Neural cell (in vitro differentiated cells): ENCODE measurements at regions not wholly inside any gene's neighbourhood (a gene's known extent, or its start where the extent isn't known, plus 50 kb on each side); places are given as distances from the start of the nearest gene placed in this dataset.

ENCODE experiments used
- H2AFZ ChIP-seq: fragments of 200-600, 300-800 bp; sonication (generic), shearing (Covaris generic); 2 replicates; pipeline ENCODE4 v1.6.0; 2014; ENCODE audit warnings: low read depth, mild to moderate bottlenecking, antibody characterized with exemption, low read length, moderate library complexity
- H3F3A ChIP-seq: fragments of 200-600 bp; shearing (Covaris generic); 2 replicates; pipeline ENCODE4 v1.6.1; 2016; ENCODE audit warnings: mild to moderate bottlenecking, moderate library complexity, mixed read lengths, antibody characterized with exemption, low read length; ENCODE audit not compliant: insufficient read depth, poor library complexity, severe bottlenecking
- H3K27ac ChIP-seq: fragments of 200-600, 300-800 bp; sonication (generic), shearing (Covaris generic); 2 replicates; pipeline ENCODE4 v1.5.1; 2014; ENCODE audit warnings: mild to moderate bottlenecking, low read length, moderate library complexity
- H3K27me3 ChIP-seq: fragments of 300-800, 200-600 bp; sonication (generic), shearing (Covaris generic); 2 replicates; pipeline ENCODE4 v1.6.0; 2014; ENCODE audit warnings: mild to moderate bottlenecking, low read depth, low read length, moderate library complexity; ENCODE audit not compliant: insufficient read depth
- H3K36me3 ChIP-seq: fragments of 300-800, 200-600 bp; sonication (generic), shearing (Covaris generic); 2 replicates; pipeline ENCODE4 v1.5.1; 2014; ENCODE audit warnings: mild to moderate bottlenecking, antibody characterized with exemption, low read length, moderate library complexity; ENCODE audit not compliant: insufficient read depth
- H3K4me2 ChIP-seq: fragments of 300-800, 200-600 bp; sonication (generic), shearing (Covaris generic); 2 replicates; pipeline ENCODE4 v1.6.0; 2014; ENCODE audit warnings: mild to moderate bottlenecking, low read length
- H3K4me3 ChIP-seq: fragments of 300-800, 200-600 bp; sonication (generic), shearing (Covaris generic); 2 replicates; pipeline ENCODE4 v1.5.1; 2014; ENCODE audit warnings: mild to moderate bottlenecking, low read length, moderate library complexity
- H3K79me2 ChIP-seq: fragments of 200-600 bp; shearing (Covaris generic); replicated peaks from 2 replicates; pipeline ENCODE4 v1.6.0; 2014; ENCODE audit warnings: mild to moderate bottlenecking, low read length, moderate library complexity; ENCODE audit not compliant: insufficient read depth
- H3K9ac ChIP-seq: fragments of 300-800, 200-600 bp; sonication (generic), shearing (Covaris generic); 2 replicates; pipeline ENCODE4 v1.6.1; 2016; ENCODE audit warnings: mild to moderate bottlenecking, low read length, mixed read lengths
- H3K9me2 ChIP-seq: fragments of 200-600 bp; shearing (Covaris generic); 2 replicates; pipeline ENCODE4 v1.6.1; 2016; ENCODE audit warnings: mild to moderate bottlenecking, low read length, mixed read lengths; ENCODE audit not compliant: insufficient read depth
- H3K9me3 ChIP-seq: fragments of 200-600, 300-800 bp; sonication (generic), shearing (Covaris generic); 2 replicates; pipeline ENCODE4 v1.6.1; 2016; ENCODE audit warnings: mild to moderate bottlenecking, mixed run types, low read length, moderate library complexity, mixed read lengths
- H4K20me1 ChIP-seq: fragments of 200-600 bp; shearing (Covaris generic); 2 replicates; pipeline ENCODE4 v1.6.1; 2016; ENCODE audit warnings: mild to moderate bottlenecking, mixed run types; ENCODE audit not compliant: insufficient read depth
- CTCF ChIP-seq: fragments of 450-650 bp; IDR thresholded peaks from 2 replicates; pipeline ENCODE4 v1.5.1; 2014; ENCODE audit warnings: antibody characterized with exemption, mild to moderate bottlenecking, moderate library complexity; ENCODE audit not compliant: poor library complexity, severe bottlenecking
- EP300 ChIP-seq: fragments of 450-650 bp; conservative IDR thresholded peaks from 2 replicates; pipeline ENCODE4 v1.6.1; 2014; ENCODE audit warnings: antibody characterized with exemption, mild to moderate bottlenecking, moderate library complexity; ENCODE audit not compliant: poor library complexity, severe bottlenecking
- EZH2 ChIP-seq: fragments of 200-600, 300-800 bp; shearing (Covaris generic), sonication (generic); IDR thresholded peaks from 2 replicates; pipeline ENCODE4 v1.6.1; 2014; ENCODE audit warnings: antibody characterized with exemption, low read length, borderline replicate concordance, mild to moderate bottlenecking; ENCODE audit not compliant: insufficient read depth, poor library complexity, severe bottlenecking
- MXI1 ChIP-seq: fragments of 450-650 bp; conservative IDR thresholded peaks from 2 replicates; pipeline ENCODE4 v1.6.1; 2014; ENCODE audit warnings: antibody characterized with exemption, mild to moderate bottlenecking; ENCODE audit not compliant: poor library complexity, severe bottlenecking
- POLR2AphosphoS5 ChIP-seq: IDR thresholded peaks from 2 replicates; pipeline ENCODE4 v1.6.1; 2012
- RAD21 ChIP-seq: fragments of 450-650 bp; conservative IDR thresholded peaks from 2 replicates; pipeline ENCODE4 v1.6.1; 2014; ENCODE audit warnings: antibody characterized with exemption, mild to moderate bottlenecking, moderate library complexity
- SMC3 ChIP-seq: fragments of 450-650 bp; conservative IDR thresholded peaks from 2 replicates; pipeline ENCODE4 v1.6.1; 2014; ENCODE audit warnings: antibody characterized with exemption, mild to moderate bottlenecking, moderate library complexity; ENCODE audit not compliant: poor library complexity
- TAF1 ChIP-seq: IDR thresholded peaks from 2 replicates; pipeline ENCODE4 v1.6.1; 2012; ENCODE audit warnings: low read depth
- TF ChIP-seq, protein P1 (sequence below): IDR thresholded peaks from 2 replicates; pipeline ENCODE4 v1.6.1; 2012; ENCODE audit warnings: borderline replicate concordance

DNA sequence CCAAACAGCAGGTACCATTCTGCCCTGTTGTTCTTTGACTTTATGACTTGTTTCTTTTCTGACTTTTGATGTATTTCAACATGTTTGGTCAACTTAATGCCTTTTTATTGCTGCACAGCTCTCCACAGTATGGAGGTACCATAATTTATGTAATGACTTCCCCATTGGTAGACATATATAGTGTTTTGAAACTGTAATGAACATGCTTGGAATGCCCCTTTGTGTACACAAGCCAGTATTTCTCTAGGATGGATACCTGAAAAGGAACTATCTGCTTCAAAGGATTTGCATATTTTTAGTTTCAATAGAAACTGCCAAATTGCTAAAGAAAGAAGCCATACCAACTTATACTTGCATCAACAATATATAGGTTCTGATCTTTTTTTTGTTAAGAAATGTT lies 66.1 kb downstream of the NOG start:
- Histone ChIP-seq H4K20me1 (no peaks in the 10 kb centered on the region), H3K9ac (no peak overlapping the region), H3K4me2 (no peak overlapping the region), H3K27me3 (no peaks in the 10 kb centered on the region), H3K79me2 (no peaks in the 10 kb centered on the region), H3K27ac (no peak overlapping the region), H3F3A (no peaks in the 10 kb centered on the region), H3K4me3 (no peak overlapping the region), H3K9me2 (no peaks in the 10 kb centered on the region), H3K36me3 (no peaks in the 10 kb centered on the region), H3K9me3 (no peaks in the 10 kb centered on the region), H2AFZ (no peak overlapping the region)
- TF ChIP-seq MXI1 (no peak), EZH2 (no peak), POLR2AphosphoS5 (no peak), SMC3 (no peak), RAD21 (no peak), CTCF (no peak), TAF1 (no peak), EP300 (no peak)
- TF ChIP-seq, protein P1, sequence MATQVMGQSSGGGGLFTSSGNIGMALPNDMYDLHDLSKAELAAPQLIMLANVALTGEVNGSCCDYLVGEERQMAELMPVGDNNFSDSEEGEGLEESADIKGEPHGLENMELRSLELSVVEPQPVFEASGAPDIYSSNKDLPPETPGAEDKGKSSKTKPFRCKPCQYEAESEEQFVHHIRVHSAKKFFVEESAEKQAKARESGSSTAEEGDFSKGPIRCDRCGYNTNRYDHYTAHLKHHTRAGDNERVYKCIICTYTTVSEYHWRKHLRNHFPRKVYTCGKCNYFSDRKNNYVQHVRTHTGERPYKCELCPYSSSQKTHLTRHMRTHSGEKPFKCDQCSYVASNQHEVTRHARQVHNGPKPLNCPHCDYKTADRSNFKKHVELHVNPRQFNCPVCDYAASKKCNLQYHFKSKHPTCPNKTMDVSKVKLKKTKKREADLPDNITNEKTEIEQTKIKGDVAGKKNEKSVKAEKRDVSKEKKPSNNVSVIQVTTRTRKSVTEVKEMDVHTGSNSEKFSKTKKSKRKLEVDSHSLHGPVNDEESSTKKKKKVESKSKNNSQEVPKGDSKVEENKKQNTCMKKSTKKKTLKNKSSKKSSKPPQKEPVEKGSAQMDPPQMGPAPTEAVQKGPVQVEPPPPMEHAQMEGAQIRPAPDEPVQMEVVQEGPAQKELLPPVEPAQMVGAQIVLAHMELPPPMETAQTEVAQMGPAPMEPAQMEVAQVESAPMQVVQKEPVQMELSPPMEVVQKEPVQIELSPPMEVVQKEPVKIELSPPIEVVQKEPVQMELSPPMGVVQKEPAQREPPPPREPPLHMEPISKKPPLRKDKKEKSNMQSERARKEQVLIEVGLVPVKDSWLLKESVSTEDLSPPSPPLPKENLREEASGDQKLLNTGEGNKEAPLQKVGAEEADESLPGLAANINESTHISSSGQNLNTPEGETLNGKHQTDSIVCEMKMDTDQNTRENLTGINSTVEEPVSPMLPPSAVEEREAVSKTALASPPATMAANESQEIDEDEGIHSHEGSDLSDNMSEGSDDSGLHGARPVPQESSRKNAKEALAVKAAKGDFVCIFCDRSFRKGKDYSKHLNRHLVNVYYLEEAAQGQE: no peak

DNA sequence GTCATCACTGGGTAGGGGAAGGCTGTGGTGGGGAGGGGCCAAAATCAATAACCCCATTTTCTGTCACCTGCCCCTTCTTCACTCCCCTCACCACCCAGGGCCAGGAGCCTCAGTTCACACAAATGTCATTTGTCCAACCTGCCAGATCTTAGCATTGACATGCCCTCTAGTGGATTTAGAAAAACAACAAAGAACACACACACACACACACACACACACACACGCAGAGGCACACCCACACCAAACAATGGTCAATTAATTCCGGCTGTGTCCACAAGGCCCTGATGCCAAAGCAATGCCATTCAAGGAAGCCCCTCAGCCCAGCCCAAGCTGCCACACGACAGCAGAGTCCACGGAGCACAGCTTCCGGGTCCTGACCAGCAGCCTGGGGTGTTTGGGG lies 68.4 kb downstream of the NOG start:
- Histone ChIP-seq H3K4me2 (no peak overlapping the region), H3K27me3 (no peaks in the 10 kb centered on the region), H4K20me1 (no peaks in the 10 kb centered on the region), H3K9me3 (no peaks in the 10 kb centered on the region), H3K79me2 (no peaks in the 10 kb centered on the region), H3F3A (no peaks in the 10 kb centered on the region), H3K9ac (no peak overlapping the region), H3K4me3 (no peak overlapping the region), H3K27ac (no peak overlapping the region), H3K9me2 (no peaks in the 10 kb centered on the region), H3K36me3 (no peaks in the 10 kb centered on the region), H2AFZ (no peak overlapping the region)
- TF ChIP-seq EZH2 (no peak), SMC3 (no peak), TAF1 (no peak), CTCF (no peak), EP300 (no peak), RAD21 (no peak)
- TF ChIP-seq, protein P1: no peak
